Islet precursor cell (in vitro differentiated cells): ENCODE measurements at regions not wholly inside any gene's neighbourhood (a gene's known extent, or its start where the extent isn't known, plus 50 kb on each side); places are given as distances from the start of the nearest gene placed in this dataset.

Experiments
- DNase-seq: peaks from one replicate; pipeline ENCODE4 v3.0.0-alpha.2; 2018

GRCh38 chr2:185990861-185991525 lies 252.4 kb downstream of the FSIP2 start:
- DNase-seq: peak; percentile 46

DNA sequence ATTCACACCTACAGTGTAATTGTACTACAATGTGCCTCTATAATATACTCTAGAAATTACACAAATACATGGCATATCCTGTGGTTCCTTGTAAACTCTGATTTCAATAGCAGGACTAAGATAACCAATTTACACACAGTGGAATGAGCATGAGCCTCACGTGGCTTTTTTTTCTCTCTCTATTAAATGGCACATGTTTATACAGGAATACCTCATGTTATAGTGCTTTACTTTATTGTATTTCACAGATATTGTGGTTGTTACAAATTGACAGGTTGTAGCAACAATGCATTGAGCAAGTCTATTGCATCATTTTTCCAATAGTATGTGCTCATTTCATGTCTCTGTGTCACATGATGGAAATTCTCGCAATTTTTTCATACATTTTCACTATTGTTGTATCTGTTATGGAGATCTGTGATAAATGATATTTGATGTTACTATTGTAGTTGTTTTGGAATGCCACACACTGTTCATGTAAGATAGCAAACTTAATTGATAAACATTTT lies 260.0 kb downstream of the FSIP2 start:
- no peak for DNase-seq

- DNase-seq: no peak
Observed at GRCh38 chr2:186009341-186009740, 270.7 kb downstream of the FSIP2 start.

GRCh38 chr2:186017278-186017677 lies 278.7 kb downstream of the FSIP2 start:
- no peak for DNase-seq

DNA sequence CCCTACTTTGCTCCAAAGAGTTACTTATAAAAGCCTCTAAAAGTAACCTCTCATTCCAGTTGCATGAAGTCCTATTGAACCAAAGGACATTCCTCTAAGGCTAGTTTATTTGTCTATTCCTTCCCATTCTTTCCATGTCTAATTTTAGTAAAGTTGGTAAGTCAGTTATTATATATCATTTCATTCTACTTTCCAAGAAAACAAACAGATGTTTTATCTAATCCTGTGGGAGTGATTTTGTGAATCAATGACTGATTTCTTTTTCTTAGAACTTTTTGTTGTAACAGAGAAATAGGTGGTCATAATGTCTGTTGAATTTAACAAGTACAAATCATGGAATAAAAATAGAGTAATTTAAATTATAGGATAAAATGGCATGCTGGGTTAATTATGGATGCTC lies 286.3 kb downstream of the FSIP2 start:
- DNase-seq: no peak

- DNase-seq: no peak
Observed at GRCh38 chr2:186027922-186028321, 289.3 kb downstream of the FSIP2 start.

GRCh38 chr2:186031229-186031628 lies 292.6 kb downstream of the FSIP2 start:
- DNase-seq: no peak

DNA sequence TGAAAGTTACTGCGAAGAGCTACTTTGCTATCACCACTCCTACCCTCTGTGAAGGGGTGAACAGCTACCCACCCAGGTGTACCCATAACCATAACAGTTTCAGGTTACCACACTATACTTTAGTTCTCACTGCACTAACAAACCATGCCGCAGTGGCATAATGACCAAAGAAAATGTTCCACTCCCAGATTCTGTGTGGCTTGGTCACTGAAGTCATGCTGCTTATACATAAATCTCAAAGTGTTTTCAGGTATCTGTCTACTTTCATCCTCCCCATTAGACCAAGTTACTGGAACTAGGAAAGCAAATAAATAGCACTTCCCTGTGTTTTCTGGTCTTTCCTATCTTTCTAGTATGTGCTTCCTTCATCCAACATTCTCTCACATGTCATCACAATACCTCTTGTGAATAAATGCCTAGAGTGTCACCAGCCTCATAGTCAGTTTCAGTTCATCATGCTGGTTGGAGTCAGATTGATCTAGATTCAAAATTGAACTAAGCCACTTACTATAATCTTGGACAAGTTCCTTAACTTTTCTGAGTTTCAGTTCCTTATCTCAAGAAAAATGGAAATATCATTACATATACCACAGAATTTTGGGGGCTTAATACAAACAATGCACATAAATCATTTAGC lies 293.6 kb downstream of the FSIP2 start:
- no peak for DNase-seq

- no peak for DNase-seq
Observed at GRCh38 chr2:186032930-186033329, 294.3 kb downstream of the FSIP2 start.

DNA sequence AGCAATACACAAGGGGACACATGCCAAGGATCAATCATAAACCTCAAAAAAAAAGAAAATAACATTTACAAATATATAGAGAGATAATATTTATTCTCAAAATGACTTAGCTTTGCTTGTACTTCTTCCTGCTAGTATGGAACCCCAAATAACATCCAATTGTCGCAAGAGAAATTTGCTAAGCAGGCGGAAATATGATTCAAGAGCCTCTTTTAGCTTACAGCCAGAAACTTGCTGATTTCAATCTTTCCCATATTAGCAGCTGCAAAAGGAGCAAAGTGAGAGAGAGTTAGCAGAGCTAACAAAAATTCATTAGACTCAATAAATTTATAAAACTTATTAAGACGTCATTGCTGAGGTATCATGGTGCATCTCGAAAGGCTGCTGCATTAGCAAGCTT lies 294.9 kb downstream of the FSIP2 start:
- no peak for DNase-seq

DNA sequence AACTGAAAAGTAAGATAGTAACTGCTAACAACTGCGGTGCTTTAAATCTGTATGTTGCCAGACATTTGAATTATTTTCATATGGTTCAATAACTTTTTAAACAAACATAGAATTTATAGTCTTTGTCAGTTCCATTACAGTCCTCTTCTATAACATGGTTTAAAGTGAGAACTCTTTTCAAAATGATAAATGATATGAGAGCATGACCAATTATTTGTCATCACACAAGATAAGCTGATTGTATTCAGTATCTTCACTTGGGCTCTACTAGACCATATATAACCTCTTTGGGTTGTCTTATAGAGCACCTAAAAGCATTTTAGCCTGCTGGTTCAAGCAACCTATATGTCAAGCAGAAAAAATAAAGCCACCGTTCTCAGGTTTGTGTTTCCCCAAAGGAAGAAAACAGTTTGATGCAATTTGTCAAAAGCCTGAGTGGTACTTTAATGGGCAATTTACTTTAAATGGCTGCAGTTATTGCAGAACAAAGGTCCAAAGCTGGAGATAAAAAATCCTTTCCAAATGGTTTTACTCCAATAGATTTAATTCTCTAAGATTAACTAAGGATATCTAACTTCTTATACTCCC lies 298.4 kb downstream of the FSIP2 start:
- DNase-seq: no peak

- DNase-seq: no peak
Observed at GRCh38 chr2:186042207-186043028, 303.8 kb downstream of the FSIP2 start.

DNA sequence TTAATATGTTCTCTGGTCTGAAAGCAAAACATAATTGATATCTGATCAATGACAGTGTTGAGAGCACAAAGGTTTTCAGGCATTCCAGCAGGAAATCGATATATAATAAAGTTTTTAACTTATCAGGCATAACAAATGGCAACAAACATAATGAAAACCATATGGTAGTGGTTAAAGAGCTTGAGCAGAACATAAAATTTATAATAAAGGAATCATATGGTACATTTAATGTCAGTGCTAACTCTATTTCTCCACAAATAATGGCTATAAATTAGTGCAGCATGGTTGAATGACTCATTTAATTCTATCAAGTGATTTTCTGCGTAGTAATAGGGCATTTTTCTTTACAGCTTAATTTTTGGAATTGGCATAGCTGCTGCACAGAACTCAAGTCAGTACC lies 306.2 kb downstream of the FSIP2 start:
- DNase-seq: no peak

DNA sequence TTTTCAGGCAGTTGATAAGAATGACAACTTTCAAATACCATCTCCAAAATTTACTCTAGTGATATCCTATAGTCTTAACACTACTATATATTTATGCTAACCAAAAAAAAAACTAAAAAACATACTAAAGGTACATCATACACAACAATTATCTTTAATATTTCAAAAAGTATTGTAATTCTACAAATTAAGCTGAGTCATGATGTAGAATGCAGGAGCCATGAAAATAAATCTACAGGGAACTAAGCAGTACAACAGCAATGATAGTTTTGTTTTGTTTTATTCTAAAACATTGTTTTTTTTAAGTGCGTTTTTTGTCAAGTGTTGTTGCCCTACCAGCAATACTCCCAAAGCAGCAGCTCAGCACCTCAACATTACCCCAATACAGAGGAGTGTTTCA lies 314.3 kb downstream of the FSIP2 start:
- no peak for DNase-seq

DNA sequence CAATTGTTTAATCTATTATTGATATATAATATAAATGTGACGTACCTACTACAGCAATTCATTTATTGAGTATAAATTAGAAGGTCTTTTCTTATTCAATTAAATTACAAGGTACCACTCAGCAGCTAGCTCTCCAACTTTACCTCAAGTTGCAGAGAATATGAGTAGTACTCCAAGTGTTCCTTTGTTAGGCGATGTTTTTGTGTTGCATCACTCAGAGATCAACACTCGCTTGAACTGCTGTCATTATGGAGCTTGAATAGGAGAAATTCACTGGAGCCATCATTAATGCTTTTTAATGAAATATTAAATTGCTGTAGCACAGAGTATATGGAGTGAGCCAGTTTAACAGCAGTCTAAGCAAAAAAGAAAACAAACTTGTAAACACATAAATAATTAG lies 320.0 kb downstream of the FSIP2 start:
- no peak for DNase-seq

GRCh38 chr2:186059096-186059495 lies 320.5 kb downstream of the FSIP2 start:
- DNase-seq: no peak

GRCh38 chr2:186060744-186061440 lies 322.3 kb downstream of the FSIP2 start:
- DNase-seq: no peak

DNA sequence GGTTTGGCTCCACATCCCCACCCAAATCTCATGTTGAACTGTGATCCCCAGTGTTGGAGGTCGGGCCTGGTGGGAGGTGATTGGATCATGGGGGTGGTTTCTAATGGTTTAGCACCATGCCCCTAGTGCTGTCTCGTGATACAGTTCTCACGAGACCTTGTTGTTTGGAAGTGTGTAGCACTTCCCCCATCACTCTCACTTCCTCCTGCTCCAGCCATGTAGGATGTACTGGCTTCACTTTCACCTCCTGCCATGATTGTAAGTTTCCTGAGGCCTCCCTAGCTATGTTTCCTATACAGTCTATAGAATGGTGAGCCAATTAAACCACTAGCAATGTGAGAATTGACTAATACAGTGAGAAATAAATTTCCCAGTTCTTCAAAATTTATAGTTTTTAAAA lies 325.9 kb downstream of the FSIP2 start:
- no peak for DNase-seq

DNA sequence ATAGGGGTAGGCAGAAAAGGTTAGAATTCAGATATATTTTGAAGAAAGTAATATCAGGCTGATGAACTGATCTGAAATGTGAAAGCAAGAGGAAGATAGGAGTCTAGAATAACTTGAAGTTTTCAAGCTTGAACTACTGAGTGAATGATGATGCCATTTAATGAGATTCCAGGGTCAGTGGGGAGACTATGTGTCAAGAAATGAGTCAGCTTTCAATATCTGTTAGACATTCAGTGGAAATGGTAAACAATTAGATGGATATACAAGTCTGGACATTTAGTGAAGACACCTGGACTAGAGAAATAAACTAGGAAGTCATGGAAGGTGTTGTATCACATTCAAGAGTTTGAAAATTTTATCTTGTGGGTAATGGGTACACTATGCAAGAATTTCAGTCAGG lies 326.9 kb downstream of the FSIP2 start:
- no peak for DNase-seq

- no peak for DNase-seq
Observed at GRCh38 chr2:186068139-186068801, 329.7 kb downstream of the FSIP2 start.

- no peak for DNase-seq
Observed at GRCh38 chr2:186069676-186070075, 331.1 kb downstream of the FSIP2 start.

- DNase-seq: no peak
Observed at GRCh38 chr2:186085226-186085625, 346.6 kb downstream of the FSIP2 start.
